ENCODE measurements at regions not wholly inside any gene's neighbourhood (a gene's known extent, or its start where the extent isn't known, plus 50 kb on each side); places are given as distances from the start of the nearest gene placed in this dataset.
"Not testable (repeated sequence)": the region's sequence is repeated elsewhere in the genome, so short reads cannot be mapped to it uniquely, and the experiment has no call there.

DNA sequence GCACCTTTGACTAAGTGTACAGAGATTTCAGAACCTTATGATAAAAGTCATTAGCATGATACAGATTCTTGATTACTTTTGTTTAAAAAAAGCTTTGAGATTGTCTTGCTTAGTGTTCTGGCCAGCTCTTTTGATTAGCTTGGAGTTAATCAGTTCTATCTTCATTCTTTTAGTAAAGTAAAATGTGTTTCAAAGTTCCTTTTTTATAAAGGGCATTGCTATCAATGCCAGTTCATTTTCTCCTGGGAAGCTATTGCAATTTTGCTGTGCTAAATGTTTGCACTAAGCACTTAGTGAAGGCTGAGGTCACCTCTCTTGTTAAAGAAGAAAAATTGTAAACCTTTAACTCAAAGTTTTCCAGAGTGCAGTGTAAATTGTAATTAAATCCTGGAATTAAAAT, 946.7 kb upstream of the TMPRSS15 start:
- DNase-seq: no peak

DNA sequence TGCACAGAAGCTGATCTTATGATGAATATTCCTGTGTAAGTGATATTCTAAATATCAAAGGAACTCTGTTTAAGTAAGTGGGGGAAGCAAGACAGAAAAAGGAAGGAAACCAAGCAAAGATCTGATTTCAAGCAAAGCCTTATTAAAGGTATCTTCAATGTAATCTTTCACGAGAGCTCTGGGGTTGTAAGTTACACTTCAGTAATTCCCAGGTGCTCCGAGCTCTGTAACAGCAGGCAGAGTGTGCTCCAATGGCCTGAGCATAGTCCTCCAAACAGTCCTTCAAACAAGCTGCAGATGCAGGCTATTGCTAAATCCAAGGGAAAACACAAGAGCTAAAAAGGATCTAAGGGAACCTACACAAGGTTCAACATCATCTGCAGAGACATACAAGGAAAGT, 949.7 kb upstream of the TMPRSS15 start:
- DNase-seq: no peak

- no peak for DNase-seq
These were observed 965.4 kb upstream of the TMPRSS15 start for GRCh38 chr21:19368944-19369343.

DNA sequence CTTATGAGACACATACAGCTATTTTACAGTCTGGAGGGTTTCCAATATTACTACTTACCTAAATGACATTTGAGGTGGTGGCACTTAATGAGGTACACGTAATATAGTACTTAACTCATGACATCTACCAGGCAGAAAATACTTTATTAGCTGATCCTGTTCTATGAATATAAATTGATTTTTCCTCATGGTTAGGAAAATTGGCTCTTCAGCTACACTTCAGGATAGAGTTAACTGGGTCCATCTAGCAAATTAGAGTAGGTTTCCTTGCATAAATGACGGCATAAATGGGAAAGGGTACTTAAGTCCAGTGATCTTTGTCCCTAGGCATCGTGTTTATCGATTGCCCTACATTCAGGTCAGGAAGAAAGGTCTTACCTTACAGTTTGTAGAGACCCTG, 988.8 kb upstream of the TMPRSS15 start:
- no peak for DNase-seq

DNA sequence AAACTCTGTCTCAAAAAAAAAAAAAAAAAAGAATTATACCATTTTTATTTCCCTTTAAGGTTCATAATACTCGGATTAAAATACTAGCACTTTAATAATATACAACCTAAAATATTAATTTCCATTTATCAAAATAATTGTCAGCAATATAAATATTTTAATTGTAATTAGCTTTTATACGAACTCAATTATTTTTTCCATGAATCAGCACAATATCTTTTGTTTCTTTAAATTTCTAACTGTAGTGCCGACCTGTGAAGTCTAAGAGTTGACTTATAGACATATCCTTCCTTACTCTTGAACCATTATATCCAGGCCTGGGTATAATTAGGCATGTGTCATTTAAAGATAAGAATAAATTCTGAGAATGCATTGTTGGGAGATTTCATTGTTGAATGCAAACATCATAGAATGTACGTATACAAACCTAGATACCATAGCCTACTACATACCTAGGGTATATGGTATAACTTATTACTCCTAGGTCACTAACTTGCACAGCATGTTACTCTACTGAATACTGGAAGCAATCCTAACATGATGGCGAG, 996.7 kb upstream of the TMPRSS15 start:
- no peak for DNase-seq

GRCh38 chr21:19402870-19403269, 999.3 kb upstream of the TMPRSS15 start:
- no peak for DNase-seq

DNA sequence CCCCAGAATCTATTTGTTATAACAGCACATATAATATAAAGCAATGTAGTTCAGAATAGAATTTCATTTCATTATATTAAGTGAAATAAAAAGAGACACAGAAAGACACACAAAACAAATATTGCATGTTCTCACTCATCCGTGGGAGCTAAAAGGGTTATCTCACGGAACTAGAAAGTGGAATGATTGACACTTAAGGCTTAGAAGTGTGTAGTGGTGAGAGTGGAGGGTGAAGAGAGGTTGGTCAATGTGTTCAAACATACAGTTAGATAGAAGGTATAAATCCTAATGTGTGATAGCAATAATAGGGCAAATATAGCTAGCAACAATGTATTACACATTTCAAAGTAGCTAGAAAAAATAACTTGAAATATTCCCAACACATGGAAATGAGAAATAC, 1001.7 kb upstream of the TMPRSS15 start:
- no peak for DNase-seq

GRCh38 chr21:19420565-19420964, 1017.0 kb upstream of the TMPRSS15 start:
- no peak for DNase-seq

DNA sequence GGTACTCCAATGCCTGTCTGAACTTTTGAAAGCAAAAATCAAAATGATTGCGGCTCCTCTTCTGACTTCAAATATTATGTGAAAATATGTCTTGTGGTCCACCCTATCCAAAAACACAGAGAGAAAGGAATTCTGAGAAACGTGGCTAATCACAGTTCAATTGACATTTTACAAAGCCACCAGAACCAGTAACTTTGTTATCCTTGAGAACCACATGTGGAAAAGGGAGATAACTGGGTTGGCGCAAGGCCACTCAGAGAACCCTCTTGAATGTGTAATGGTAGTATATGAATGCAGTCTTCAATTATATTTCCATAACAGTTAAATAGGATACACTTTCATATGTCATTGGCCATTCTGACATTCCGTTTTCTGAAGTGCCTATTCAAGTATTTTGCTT, 1030.0 kb upstream of the TMPRSS15 start:
- no peak for DNase-seq

DNA sequence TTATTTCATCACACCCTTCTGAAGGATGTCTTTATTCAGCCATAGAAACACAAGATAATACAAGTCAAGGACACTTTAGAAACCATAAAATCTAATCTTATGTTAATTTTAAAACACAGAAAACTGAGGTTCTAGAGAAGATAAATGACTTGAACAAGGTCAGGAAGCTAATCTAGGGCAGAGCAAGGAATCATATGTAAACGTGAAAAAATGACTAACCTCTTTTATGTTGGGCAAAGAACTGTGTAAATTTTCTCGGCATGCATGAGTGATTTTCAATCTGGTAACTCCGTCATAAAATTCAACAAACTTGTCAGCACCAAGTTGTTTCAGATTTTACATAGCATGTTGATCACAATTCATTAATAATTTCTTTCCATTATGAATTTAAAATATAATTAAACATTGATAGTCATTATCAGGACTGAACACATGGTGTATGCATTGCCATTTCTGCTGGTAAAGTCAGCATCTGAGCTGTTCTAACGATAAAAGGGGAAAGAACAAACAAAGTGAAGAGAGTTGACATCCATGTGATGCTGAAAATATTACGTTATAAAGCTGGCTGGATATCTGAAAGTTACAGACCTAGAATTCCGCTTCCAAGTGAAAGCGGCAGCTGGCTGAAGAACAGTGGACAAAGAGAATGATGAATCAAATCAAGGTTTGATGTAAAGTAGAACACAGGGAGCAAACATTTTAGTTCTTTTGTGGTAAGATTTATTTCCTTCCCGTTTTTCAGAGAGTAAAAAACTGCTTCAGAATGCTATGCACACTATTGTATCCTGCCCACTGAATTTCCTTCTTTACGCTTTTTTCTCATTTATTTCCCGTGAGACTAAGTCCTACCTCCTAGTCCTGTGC, 1037.4 kb upstream of the TMPRSS15 start:
- DNase-seq: no peak

GRCh38 chr21:19458295-19458694, 1054.7 kb upstream of the TMPRSS15 start:
- no peak for DNase-seq

DNA sequence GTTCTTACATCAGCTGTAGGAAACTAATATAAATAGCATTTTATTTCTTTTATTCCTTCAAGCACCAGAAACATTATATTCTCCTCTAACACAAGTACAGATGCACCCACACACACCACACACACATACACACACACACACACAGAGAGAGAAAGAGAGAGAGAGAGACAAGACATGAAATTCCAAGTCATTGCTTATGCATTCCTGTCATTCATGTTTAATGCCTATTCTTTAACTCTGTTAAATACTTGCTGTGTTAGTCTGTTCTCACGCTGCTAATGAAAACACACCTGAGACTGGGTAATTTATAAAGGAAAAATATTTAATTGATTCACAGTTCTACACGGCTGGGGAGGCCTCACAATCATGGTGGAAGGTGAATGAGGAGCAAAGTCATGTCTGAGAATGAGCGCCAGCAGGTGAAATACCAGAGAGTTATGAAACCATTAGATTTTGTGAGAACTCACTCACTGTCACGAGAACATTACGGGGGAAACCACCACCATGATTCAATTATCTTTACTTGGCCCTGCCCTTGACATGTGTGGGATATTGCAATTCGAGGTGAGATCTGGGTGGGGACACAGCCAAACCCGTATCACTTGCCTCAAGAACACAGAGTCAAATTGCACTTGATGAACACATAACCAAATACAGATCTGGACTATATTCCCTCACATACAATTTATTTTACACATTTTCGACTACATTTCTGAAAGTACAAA, 1058.1 kb upstream of the TMPRSS15 start:
- DNase-seq: no peak

- DNase-seq: no peak
These were observed 1060.4 kb upstream of the TMPRSS15 start for GRCh38 chr21:19463966-19464365.

- DNase-seq: no peak
These were observed 1065.6 kb upstream of the TMPRSS15 start for GRCh38 chr21:19468991-19469715.

DNA sequence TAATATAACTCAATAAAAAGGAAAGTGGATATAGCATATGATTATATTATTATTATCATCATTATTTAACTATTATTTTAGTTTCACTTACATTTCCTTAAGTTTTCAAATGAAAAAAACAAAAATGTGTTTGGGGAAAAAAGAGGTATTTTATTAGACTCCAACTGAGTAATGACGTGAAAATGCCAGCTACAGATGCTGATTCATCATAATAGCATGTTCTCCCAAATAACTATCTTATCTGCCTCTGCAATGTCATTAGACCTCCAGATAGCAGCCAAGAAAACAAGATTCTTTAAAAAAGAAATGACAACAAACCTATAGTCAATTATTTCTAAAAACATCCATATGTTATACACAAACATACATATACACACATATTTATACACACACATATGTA, 1071.9 kb upstream of the TMPRSS15 start:
- DNase-seq: no peak

DNA sequence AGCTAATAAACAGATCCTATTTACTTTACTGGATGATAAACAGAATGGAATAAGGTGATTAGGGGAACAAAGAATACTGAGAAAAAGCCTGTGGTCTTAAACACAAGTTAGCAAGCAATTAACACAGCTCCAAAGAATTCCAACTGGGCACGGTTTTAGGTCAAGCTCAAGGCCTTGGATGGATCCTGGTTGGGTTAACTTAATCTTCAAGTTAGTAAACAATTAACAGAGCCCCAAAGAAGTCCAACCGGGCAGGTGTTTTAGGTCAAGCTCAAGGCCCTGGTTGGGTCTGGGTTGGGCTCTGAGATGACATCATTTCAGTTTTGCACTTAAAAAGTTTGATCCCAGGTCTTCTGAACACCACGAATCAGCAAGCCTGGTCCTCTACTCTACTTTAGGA, 1086.3 kb upstream of the TMPRSS15 start:
- no peak for DNase-seq

DNA sequence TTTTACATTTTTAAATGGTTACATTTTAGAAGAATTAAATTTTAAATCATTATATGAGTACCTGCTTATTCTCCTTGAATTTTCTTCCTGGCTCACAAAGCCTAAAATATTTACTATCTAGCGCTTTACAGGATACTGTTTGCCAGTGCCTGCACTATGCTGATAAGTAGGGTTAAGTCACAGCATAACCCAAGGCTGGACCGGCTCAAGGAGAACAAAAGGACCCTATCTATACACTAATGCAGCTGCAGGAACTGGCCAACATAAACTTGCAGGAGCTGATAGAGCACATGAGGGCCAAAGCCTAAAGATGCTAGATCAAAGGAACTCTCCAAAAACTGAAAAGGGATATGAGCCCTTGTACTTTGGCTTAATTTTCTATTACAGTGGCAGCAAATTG, 1086.9 kb upstream of the TMPRSS15 start:
- no peak for DNase-seq

DNA sequence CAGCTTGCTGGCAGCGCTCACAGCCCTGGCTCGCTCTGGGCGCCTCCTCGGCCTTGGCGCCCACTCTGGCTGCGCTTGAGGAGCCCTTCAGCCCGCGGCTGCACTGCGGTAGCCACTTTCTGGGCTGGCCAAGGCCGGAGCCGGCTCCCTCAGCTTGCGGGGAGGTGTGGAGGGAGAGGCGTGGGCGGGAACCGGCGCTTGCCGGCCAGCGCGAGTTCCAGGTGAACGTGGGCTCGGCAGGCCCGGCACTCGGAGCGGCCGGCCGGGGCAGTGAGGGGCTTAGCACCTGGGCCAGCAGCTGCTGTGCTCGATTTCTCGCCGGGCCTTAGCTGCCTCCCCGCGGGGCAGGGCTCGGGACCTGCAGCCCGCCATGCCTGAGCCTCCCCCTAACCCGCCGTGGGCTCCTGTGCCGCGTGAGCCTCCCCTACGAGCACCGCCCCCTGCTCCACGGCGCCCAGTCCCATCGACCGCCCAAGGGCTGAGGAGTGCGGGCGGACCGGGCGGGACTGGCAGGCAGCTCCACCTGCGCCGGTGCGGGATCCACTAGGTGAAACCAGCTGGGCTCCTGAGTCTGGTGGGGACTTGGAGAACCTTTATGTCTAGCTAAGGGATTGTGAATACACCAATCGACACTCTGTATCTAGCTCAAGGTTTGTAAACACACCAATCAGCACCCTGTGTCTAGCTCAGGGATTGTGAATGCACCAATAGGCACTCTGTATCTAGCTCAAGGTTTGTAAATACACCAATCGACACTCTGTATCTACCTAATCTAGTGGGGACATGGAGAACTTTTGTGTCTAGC, 1090.1 kb upstream of the TMPRSS15 start:
- DNase-seq: not testable (repeated sequence)

- DNase-seq: no peak
These were observed 1097.5 kb upstream of the TMPRSS15 start for GRCh38 chr21:19501115-19501514.

- DNase-seq: no peak
These were observed 1104.2 kb upstream of the TMPRSS15 start for GRCh38 chr21:19507682-19508260.

DNA sequence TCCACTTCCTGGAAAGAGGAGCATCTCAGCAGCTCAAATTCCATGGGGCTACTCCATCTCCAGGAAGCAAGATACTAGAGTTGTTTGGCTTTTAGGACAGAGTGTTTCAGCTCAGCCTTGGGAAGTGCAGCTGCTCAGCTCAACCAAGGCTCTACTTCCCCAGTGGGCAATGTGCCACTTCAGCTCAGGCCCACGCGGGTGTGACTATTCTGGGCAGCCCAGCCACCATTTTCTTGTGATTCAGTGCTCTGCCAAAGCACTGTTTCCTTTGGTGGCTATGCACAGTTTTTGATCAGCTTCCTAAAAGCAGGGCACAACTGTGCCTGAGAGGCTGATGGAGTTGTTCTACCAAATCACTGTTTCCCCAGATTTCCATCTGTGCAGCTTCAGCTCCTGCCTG, 1104.9 kb upstream of the TMPRSS15 start:
- DNase-seq: no peak
